PC-9 (cell line): ENCODE measurements at regions not wholly inside any gene's neighbourhood (a gene's known extent, or its start where the extent isn't known, plus 50 kb on each side); places are given as distances from the start of the nearest gene placed in this dataset.

Experiments
- BruUV-seq: library from RNA; stranded (reverse); fragments of 400-500 nt; replicated peaks from 2 replicates; lab custom pipeline; 2021; lab: Mats Ljungman, UMichigan
- CTCF ChIA-PET: fragments of 300-600 bp; sonication (Branson Sonifier 250); formaldehyde crosslinking; loops from one replicate; lab custom pipeline; 2022; ENCODE audit warnings: antibody characterized with exemption; lab: Charles Lee
- POLR2A ChIA-PET: fragments of 300-600 bp; sonication (Branson Sonifier 250); formaldehyde crosslinking; loops from one replicate; lab custom pipeline; 2022; ENCODE audit warnings: antibody characterized with exemption; ENCODE audit not compliant: unreplicated experiment; lab: Charles Lee
- DNase-seq, 2 experiments: peaks; one replicate each; pipeline versions ENCODE4 v3.0.0 to v3.0.0-alpha.2; 2015 to 2022; ENCODE audit warnings: mixed read lengths in 1 of 2
- H2AFZ ChIP-seq: fragments of 200-600 bp; sonication (generic); 2 replicates; pipeline ENCODE4 v1.8.1; 2017; ENCODE audit warnings: antibody characterized with exemption
- H3F3A ChIP-seq: fragments of 200-600 bp; sonication (generic); 2 replicates; pipeline ENCODE4 v1.8.1; 2017; ENCODE audit warnings: antibody characterized with exemption, mild to moderate bottlenecking, low read depth; ENCODE audit not compliant: insufficient read depth
- H3K27ac ChIP-seq: fragments of 200-600 bp; sonication (generic); 2 replicates; pipeline ENCODE4 v1.6.1; 2016; ENCODE audit warnings: mixed run types
- H3K27me3 ChIP-seq: fragments of 200-600 bp; sonication (generic); 2 replicates; pipeline ENCODE4 v1.6.1; 2016; ENCODE audit warnings: low read depth, mixed run types; ENCODE audit not compliant: insufficient read depth
- H3K36me3 ChIP-seq: fragments of 200-600 bp; sonication (generic); 2 replicates; pipeline ENCODE4 v1.6.1; 2016; ENCODE audit warnings: low read depth, mixed run types
- H3K4me1 ChIP-seq: fragments of 200-600 bp; sonication (generic); replicated peaks from 2 replicates; pipeline ENCODE4 v1.6.1; 2016; ENCODE audit warnings: mixed run types; ENCODE audit not compliant: insufficient read depth
- H3K4me2 ChIP-seq: fragments of 200-600 bp; sonication (generic); 2 replicates; pipeline ENCODE4 v1.6.1; 2017; ENCODE audit warnings: mixed run types
- H3K4me3 ChIP-seq: fragments of 200-600 bp; sonication (generic); 2 replicates; pipeline ENCODE4 v1.6.1; 2016; ENCODE audit warnings: mixed run types
- H3K79me2 ChIP-seq: fragments of 200-600 bp; sonication (generic); 2 replicates; pipeline ENCODE4 v1.6.1; 2017; ENCODE audit warnings: low read depth, mixed run types
- H3K9me2 ChIP-seq: fragments of 200-600 bp; sonication (generic); 2 replicates; pipeline ENCODE4 v1.8.1; 2017; ENCODE audit warnings: mild to moderate bottlenecking; ENCODE audit not compliant: insufficient read depth
- H3K9me3 ChIP-seq: fragments of 200-600 bp; sonication (generic); 2 replicates; pipeline ENCODE4 v1.8.1; 2016; ENCODE audit warnings: low read depth; ENCODE audit not compliant: insufficient read depth
- H4K20me1 ChIP-seq: fragments of 200-600 bp; sonication (generic); 2 replicates; pipeline ENCODE4 v1.8.1; 2017; ENCODE audit not compliant: insufficient read depth
- EZH2 ChIP-seq: fragments of 200-600 bp; sonication (generic); IDR thresholded peaks from 2 replicates; pipeline ENCODE4 v1.8.0; 2017; ENCODE audit warnings: antibody characterized with exemption, low read depth
- intact Hi-C: fragments of 100-400 bp; cut with micrococcal nuclease; formaldehyde crosslinking; loops from one replicate; pipeline ENCODE4 v1.10.0; 2022; ENCODE audit not compliant: unreplicated experiment
- TF ChIP-seq, protein P1 (sequence below): fragments of 200-600 bp; sonication (generic); conservative IDR thresholded peaks from 2 replicates; pipeline ENCODE4 v1.6.1; 2017; ENCODE audit warnings: mixed run types, antibody characterized with exemption, mild to moderate bottlenecking, moderate library complexity

- CTCF ChIA-PET, result no interaction called here
- Histone ChIP-seq H2AFZ (no peak overlapping the region), H3K79me2 (no peaks in the 10 kb centered on the region), H4K20me1 (no peaks in the 10 kb centered on the region), H3K27me3 (no peaks in the 10 kb centered on the region), H3K36me3 (no peaks in the 10 kb centered on the region), H3K4me1 (peaks cover 19% of the 10 kb centered on the region), H3F3A (peaks cover 8% of the 10 kb centered on the region; the same call in 1 of the 2 replicates), H3K27ac (no peak overlapping the region), H3K9me2 (no peaks in the 10 kb centered on the region; the same call in 1 of the 2 replicates), H3K4me2 (no peak overlapping the region), H3K9me3 (0 out of 2 replicates have a peak, but pooled peaks cover 6% of the 10 kb centered on the region), H3K4me3 (no peak overlapping the region)
- POLR2A ChIA-PET, result no interaction called here
- TF ChIP-seq, protein P1, sequence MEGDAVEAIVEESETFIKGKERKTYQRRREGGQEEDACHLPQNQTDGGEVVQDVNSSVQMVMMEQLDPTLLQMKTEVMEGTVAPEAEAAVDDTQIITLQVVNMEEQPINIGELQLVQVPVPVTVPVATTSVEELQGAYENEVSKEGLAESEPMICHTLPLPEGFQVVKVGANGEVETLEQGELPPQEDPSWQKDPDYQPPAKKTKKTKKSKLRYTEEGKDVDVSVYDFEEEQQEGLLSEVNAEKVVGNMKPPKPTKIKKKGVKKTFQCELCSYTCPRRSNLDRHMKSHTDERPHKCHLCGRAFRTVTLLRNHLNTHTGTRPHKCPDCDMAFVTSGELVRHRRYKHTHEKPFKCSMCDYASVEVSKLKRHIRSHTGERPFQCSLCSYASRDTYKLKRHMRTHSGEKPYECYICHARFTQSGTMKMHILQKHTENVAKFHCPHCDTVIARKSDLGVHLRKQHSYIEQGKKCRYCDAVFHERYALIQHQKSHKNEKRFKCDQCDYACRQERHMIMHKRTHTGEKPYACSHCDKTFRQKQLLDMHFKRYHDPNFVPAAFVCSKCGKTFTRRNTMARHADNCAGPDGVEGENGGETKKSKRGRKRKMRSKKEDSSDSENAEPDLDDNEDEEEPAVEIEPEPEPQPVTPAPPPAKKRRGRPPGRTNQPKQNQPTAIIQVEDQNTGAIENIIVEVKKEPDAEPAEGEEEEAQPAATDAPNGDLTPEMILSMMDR, result no peak
- no peak for TF ChIP-seq EZH2
- DNase-seq, result no peak
- BruUV-seq, result no TSS peak
- intact Hi-C loops, result loop anchor here (10.0 kb wide), 2 partner anchors 157 to 797 kb away; no protein-coding TSS in a partner anchor
Observed at GRCh38 chr11:28537822-28538221, 429.6 kb downstream of the METTL15 start.

DNA sequence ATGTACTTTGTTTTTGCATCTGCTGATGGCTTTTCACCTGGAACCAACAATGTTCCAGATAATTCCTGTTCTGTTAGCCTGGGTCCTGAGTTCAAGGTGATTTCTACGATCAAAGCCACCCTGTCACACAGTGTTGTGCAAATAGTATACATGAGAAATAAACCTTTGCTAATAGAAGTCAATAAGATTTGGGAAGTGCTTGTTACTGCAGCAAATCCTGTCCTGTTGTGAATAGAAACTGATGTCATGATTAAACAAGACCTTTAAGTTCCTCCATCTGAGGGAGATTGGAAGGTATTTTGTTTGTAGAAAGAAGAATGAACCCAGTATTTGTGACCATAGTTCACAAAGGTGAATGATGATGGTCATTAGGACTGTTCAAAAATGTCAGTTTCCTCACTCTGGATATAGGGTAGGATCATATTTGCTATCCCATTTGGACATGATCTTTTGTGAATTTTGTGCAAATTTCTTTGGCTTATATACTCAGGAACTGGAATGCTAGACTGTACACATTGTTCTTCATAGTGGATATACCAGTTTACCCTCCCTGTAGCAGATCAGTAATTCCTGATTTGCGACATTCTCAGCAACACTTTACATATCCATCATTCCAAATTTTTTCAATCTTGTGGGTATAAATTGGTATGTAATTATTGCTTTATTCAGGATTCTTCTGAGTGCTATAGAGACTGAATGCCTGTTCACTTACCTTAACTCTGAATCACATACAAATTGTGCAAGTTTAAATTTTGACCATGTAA, 428.5 kb downstream of the METTL15 start:
- Histone ChIP-seq H3K27ac (no peak overlapping the region), H3K9me3 (0 out of 2 replicates have a peak, but pooled peaks cover 6% of the 10 kb centered on the region), H3K4me2 (no peak overlapping the region), H3K9me2 (no peaks in the 10 kb centered on the region; the same call in 1 of the 2 replicates), H3K4me3 (no peak overlapping the region), H3K36me3 (no peaks in the 10 kb centered on the region), H3F3A (peaks cover 8% of the 10 kb centered on the region; the same call in 1 of the 2 replicates), H2AFZ (no peak overlapping the region), H4K20me1 (no peaks in the 10 kb centered on the region), H3K4me1 (peaks cover 19% of the 10 kb centered on the region), H3K79me2 (no peaks in the 10 kb centered on the region), H3K27me3 (no peaks in the 10 kb centered on the region)
- TF ChIP-seq EZH2, result no peak
- TF ChIP-seq, protein P1, result no peak
- POLR2A ChIA-PET, result no interaction called here
- no TSS peak for BruUV-seq
- intact Hi-C loops, result loop anchor here (10.0 kb wide), 2 partner anchors 158 to 798 kb away; no protein-coding TSS in a partner anchor
- DNase-seq, result peak in 1 of 2 experiments; percentile 73
- CTCF ChIA-PET, result no interaction called here

GRCh38 chr11:28535677-28536076, 427.5 kb downstream of the METTL15 start:
- H4K20me1 ChIP-seq, result no peaks in the 10 kb centered on the region
- ChIA-PET CTCF (no interaction called here), POLR2A (no interaction called here)
- H3K9me3 ChIP-seq, result 0 out of 2 replicates have a peak, but pooled peaks cover 6% of the 10 kb centered on the region
- BruUV-seq, result no TSS peak
- H3F3A ChIP-seq, result peaks cover 8% of the 10 kb centered on the region; the same call in 1 of the 2 replicates
- H3K27ac ChIP-seq, result no peak overlapping the region
- TF ChIP-seq, protein P1, result no peak
- no peak for TF ChIP-seq EZH2
- H3K4me1 ChIP-seq, result peaks cover 19% of the 10 kb centered on the region
- no peaks in the 10 kb centered on the region for H3K36me3 ChIP-seq
- H3K4me2 ChIP-seq, result no peak overlapping the region
- no peaks in the 10 kb centered on the region for H3K27me3 ChIP-seq
- H3K9me2 ChIP-seq, result no peaks in the 10 kb centered on the region; the same call in 1 of the 2 replicates
- H2AFZ ChIP-seq, result no peak overlapping the region
- H3K4me3 ChIP-seq, result no peak overlapping the region
- H3K79me2 ChIP-seq, result no peaks in the 10 kb centered on the region
- intact Hi-C loops, result loop anchor here (10.0 kb wide), 2 partner anchors 159 to 799 kb away; no protein-coding TSS in a partner anchor
- no peak for DNase-seq
